ENCODE measurements at regions not wholly inside any gene's neighbourhood (a gene's known extent, or its start where the extent isn't known, plus 50 kb on each side); places are given as distances from the start of the nearest gene placed in this dataset.

DNA sequence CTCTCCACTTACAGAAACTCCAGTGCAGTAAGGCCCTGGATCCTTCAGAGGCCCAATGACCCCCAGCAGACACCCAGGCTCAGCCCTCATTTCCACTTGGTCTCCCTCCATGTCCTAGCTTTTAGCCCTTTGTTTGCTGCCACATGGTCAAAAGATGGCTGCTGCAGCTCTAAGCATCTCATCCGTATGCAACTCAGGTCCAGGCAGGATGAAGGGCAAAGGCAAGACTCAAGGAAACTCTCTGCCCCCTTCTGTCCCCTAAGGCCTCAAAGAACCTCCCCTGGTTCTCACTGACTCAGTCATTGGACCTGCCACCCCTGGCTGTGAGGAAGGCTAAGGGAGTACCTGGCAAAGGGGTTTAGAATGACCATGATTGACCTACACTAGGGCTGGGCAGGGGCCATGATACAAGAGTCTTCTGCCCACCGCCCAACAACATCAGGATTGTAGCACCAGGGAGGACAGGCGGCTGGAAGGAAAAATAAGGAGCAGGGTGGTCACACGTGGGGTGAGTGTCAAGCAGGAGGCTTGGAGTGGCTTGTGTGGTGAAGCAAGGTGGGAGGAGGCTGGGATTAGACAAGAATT lies 303.8 kb upstream of the ZMIZ1 start:
- ATAC-seq, result no peak
- Histone ChIP-seq H3K4me1 (no peaks in the 10 kb centered on the region), H3K27ac (no peak overlapping the region), H3K9me3 (no peaks in the 10 kb centered on the region), H3K4me3 (no peak overlapping the region), H3K36me3 (no peaks in the 10 kb centered on the region), H3K27me3 (no peaks in the 10 kb centered on the region)
- no peak for TF ChIP-seq CTCF (IDR thresholded peaks at IDR 0.05)
- 91 to 94% methylated on average over 4 of the region's 4 CpGs for WGBS, 2 donors
- FAIRE-seq, result no peak
- no peak for DNase-seq
- intact Hi-C loops (cut with DNase I), result no loop called here

DNA sequence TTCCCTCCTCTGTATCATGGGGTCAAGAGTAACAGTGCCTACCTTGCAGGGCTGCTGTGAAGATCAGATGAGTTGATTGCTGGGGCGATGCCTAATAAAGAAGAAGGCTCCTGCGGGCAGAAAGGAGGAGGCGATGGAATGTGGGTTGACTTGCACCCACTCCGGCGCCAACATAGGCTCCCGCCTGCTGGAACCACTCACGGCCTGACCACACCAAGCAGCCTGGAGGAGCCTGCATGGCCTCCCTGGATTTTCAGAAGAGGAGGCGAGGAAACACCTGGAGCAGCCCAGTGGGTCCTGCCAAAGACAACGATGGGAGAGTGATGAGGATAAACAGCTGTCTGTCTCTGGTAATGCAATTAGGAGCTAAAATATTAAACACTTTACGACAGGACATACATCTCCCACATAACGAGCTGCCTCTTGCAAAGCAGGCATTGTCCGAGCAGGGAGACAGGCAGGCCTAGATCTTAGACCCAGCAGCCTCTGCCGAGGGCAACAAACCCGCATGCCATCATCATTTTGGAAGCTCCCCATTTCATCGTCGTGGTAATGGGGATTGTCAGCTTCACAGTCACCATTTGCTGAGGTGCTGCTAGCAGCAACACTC lies 302.9 kb upstream of the ZMIZ1 start:
- no peak overlapping the region for H3K27ac ChIP-seq
- ATAC-seq, result no peak

GRCh38 chr10:78766603-78767002 lies 302.2 kb upstream of the ZMIZ1 start:
- no peak for TF ChIP-seq CTCF (IDR thresholded peaks at IDR 0.05)
- WGBS, 2 donors, result 95 to 98% methylated on average over 4 of the region's 4 CpGs
- H3K27ac ChIP-seq, result no peak overlapping the region
- no peaks in the 10 kb centered on the region for H3K27me3 ChIP-seq
- H3K4me1 ChIP-seq, result no peaks in the 10 kb centered on the region
- H3K4me3 ChIP-seq, result no peak overlapping the region
- ATAC-seq, result no peak
- no peaks in the 10 kb centered on the region for H3K9me3 ChIP-seq
- peak in 1 of 6 donors; percentile 1 for DNase-seq
- intact Hi-C loops (cut with DNase I), result no loop called here
- H3K36me3 ChIP-seq, result no peaks in the 10 kb centered on the region
- no peak for FAIRE-seq

More for the DNA sequence above, 302.9 kb upstream of the ZMIZ1 start:
- FAIRE-seq (no peak), DNase-seq (no peak)
- Histone ChIP-seq H3K27me3 (no peaks in the 10 kb centered on the region), H3K4me3 (no peak overlapping the region), H3K4me1 (no peaks in the 10 kb centered on the region), H3K9me3 (no peaks in the 10 kb centered on the region), H3K36me3 (no peaks in the 10 kb centered on the region)
- WGBS, 2 donors, result 89 to 90% methylated on average over 16 of the region's 16 CpGs
- TF ChIP-seq CTCF (IDR thresholded peaks at IDR 0.05), result no peak
- intact Hi-C loops (cut with DNase I), result no loop called here

- DNase-seq, result peak in 1 of 6 donors; percentile 47
- ATAC-seq, result no peak
These were observed 300.5 kb upstream of the ZMIZ1 start for GRCh38 chr10:78768041-78768835.

More at GRCh38 chr10:78768041-78768835, 300.5 kb upstream of the ZMIZ1 start:
- H3K27ac ChIP-seq, result no peak overlapping the region
- H3K9me3 ChIP-seq, result no peaks in the 10 kb centered on the region
- no peak for TF ChIP-seq CTCF (IDR thresholded peaks at IDR 0.05)
- H3K4me1 ChIP-seq, result no peaks in the 10 kb centered on the region
- no peak overlapping the region for H3K4me3 ChIP-seq
- FAIRE-seq, result no peak
- WGBS, 2 donors, result 87 to 89% methylated on average over 14 of the region's 14 CpGs
- H3K27me3 ChIP-seq, result no peaks in the 10 kb centered on the region
- intact Hi-C loops (cut with DNase I), result no loop called here
- no peaks in the 10 kb centered on the region for H3K36me3 ChIP-seq

All from pancreas (tissue), 10 donors.